Aorta (tissue), 5 donors: ENCODE measurements at regions not wholly inside any gene's neighbourhood (a gene's known extent, or its start where the extent isn't known, plus 50 kb on each side); places are given as distances from the start of the nearest gene placed in this dataset.

ENCODE experiments used
- ATAC-seq: fragments of 200-7000 bp; cut with Tn5 transposase; one replicate; pipeline ENCODE4 v1.9.1; 2022; ENCODE audit warnings: moderate library complexity; ENCODE audit not compliant: low FRiP score
- DNase-seq, 2 donors: peaks; one replicate each; pipeline ENCODE4 v3.0.0-alpha.2; 2020
- H3K27ac ChIP-seq, 2 donors: one replicate each; pipeline ENCODE4 v1.5.1; 2013; ENCODE audit warnings: low read length in 2 of 2, mild to moderate bottlenecking in 2 of 2, moderate library complexity in 2 of 2, control low read depth in 1 of 2, inconsistent platforms in 1 of 2, low read depth in 1 of 2
- H3K27me3 ChIP-seq, 2 donors: one replicate each; pipeline ENCODE4 v1.6.1; 2013; ENCODE audit warnings: control low read depth in 1 of 2, low read length in 1 of 2, mild to moderate bottlenecking in 1 of 2, moderate library complexity in 1 of 2; ENCODE audit not compliant: insufficient read depth in 2 of 2, control insufficient read depth in 1 of 2
- H3K36me3 ChIP-seq, 2 donors: one replicate each; pipeline ENCODE4 v1.6.1; 2013; ENCODE audit warnings: control low read depth in 1 of 2, low read length in 1 of 2, mild to moderate bottlenecking in 1 of 2; ENCODE audit not compliant: insufficient read depth in 2 of 2, control insufficient read depth in 1 of 2
- H3K4me1 ChIP-seq, 2 donors: one replicate each; pipeline ENCODE4 v1.6.1; 2013; ENCODE audit warnings: low read length in 2 of 2, control low read depth in 1 of 2, mild to moderate bottlenecking in 1 of 2, moderate library complexity in 1 of 2; ENCODE audit not compliant: insufficient read depth in 2 of 2, control insufficient read depth in 1 of 2
- H3K4me3 ChIP-seq, 2 donors: one replicate each; pipeline ENCODE4 v1.5.1; 2013; ENCODE audit warnings: low read length in 2 of 2, control low read depth in 1 of 2, mild to moderate bottlenecking in 1 of 2
- H3K9me3 ChIP-seq: one replicate; pipeline ENCODE4 v1.6.1; 2013; ENCODE audit warnings: mild to moderate bottlenecking, low read length; ENCODE audit not compliant: control insufficient read depth
- WGBS, 2 donors: extraction: QIAGEN DNeasy Blood & Tissue Kit; methylation state at CpG; one replicate each; pipeline ENCODE4 v1.1.7; 2013; 5-methylcytosine and 5-hydroxymethylcytosine counted together
- intact Hi-C, 2 donors: fragments of 100-400 bp; cut with DNase I; formaldehyde crosslinking; loops; one replicate each; pipeline versions ENCODE4 v1.14.2 to v1.15.0; 2022
- donor health status: healthy with polysubstance abuse.
- donor health status: Bipolar disorder and iron deficiency.
- donor health status: DM: no; HTN: no; CAD: no.
- donor health status: DM: no; HTN: no; CAD: no.
- donor health status: DM: yes; HTN: yes; CAD: no.

GRCh38 chr3:168341956-168342936, 246.5 kb upstream of the GOLIM4 start:
- Histone ChIP-seq H3K36me3 (no peaks in the 10 kb centered on the region), H3K27ac (no peak overlapping the region), H3K4me1 (no peaks in the 10 kb centered on the region), H3K27me3 (no peaks in the 10 kb centered on the region), H3K4me3 (no peak overlapping the region), H3K9me3 (no peaks in the 10 kb centered on the region)
- ATAC-seq (no peak), DNase-seq (no peak)
- WGBS, 2 donors = 36 to 59% methylated on average over 2 of the region's 2 CpGs
- intact Hi-C loops = no loop called here

DNA sequence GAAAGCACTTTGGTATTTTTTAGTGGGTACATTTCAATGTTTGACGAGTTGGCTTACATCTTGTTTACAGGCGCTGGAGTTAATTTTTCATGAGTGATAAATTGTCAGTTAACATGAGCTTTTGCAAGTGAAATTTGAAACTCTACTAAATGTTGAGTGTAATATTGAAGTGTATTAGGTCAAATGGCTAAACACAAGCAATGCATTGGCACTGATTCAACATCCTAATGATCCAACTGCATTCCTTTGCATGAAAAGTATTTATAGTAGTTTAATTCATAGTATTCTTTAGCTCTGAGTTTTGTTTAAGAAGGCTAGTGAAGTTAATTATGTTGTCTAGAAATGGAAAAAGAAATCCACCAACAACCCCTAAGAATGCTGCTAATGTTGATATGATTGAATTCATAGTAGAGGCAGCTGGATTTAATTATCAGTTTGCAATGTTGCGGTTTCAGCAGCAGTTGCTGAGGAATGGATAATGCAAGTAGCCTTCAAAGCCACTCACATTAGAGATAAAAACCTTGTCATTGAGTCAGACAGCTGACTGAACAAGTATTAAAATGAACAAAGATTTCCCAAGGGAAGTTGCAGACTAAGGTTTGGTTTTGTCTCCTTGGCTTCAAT, 245.6 kb upstream of the GOLIM4 start:
- H3K9me3 ChIP-seq = no peaks in the 10 kb centered on the region
- no peaks in the 10 kb centered on the region for H3K4me1 ChIP-seq
- 22 to 35% methylated on average over 3 of the region's 3 CpGs for WGBS, 2 donors
- no peak for DNase-seq
- no peak for ATAC-seq
- H3K36me3 ChIP-seq = no peaks in the 10 kb centered on the region
- H3K27me3 ChIP-seq = no peaks in the 10 kb centered on the region
- no peak overlapping the region for H3K4me3 ChIP-seq
- intact Hi-C loops = no loop called here
- H3K27ac ChIP-seq = no peak overlapping the region

DNA sequence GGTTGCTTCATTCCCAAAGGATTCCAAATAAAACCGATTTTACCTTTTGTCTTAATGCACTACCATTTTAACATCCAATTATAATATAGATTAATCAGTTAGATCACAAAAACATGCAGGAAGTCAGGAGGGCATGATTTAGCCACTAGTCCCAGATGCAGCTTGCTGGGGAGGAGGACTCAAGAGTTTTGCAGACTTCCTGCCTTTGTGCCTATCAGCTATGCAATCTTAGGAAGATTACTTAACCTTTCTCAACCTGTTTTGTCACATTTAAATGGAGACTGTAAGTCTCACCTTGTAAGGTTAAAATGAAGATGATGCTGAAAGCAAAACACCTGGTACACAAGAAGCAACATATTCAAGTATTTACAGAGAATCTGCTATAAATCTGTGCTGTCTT, 242.4 kb upstream of the GOLIM4 start:
- ATAC-seq = no peak
- no peak for DNase-seq
- 59 to 68% methylated on average over 1 of the region's 1 CpG for WGBS, 2 donors
- Histone ChIP-seq H3K36me3 (no peaks in the 10 kb centered on the region), H3K4me1 (no peaks in the 10 kb centered on the region), H3K9me3 (no peaks in the 10 kb centered on the region), H3K4me3 (no peak overlapping the region), H3K27ac (no peak overlapping the region), H3K27me3 (no peaks in the 10 kb centered on the region)
- intact Hi-C loops = no loop called here

DNA sequence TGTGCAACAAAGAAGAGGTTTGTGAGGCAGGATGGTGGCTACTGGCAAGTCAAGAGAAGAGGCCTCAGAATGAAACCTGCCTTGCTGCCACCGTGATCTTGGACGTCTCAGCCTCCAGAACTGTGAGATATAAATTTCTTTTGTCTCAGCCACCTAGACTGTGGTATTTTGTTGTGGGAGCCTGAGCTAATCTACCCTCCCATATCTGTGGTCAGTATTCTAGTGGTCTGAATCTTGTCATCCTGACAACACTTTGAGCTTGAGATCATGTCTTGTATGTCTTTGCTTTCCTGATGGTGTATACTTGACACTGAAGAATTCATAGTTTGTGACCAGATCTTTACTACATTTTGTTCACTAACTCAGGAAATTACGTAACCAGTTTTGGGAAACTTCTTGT, 240.6 kb upstream of the GOLIM4 start:
- intact Hi-C loops = no loop called here
- Histone ChIP-seq H3K36me3 (no peaks in the 10 kb centered on the region), H3K27ac (no peak overlapping the region), H3K9me3 (no peaks in the 10 kb centered on the region), H3K4me1 (no peaks in the 10 kb centered on the region), H3K4me3 (no peak overlapping the region), H3K27me3 (no peaks in the 10 kb centered on the region)
- 70% methylated on average over 3 of the region's 3 CpGs for WGBS, 2 donors
- ATAC-seq (no peak), DNase-seq (no peak)

- Histone ChIP-seq H3K36me3 (no peaks in the 10 kb centered on the region), H3K4me3 (no peak overlapping the region), H3K27me3 (no peaks in the 10 kb centered on the region), H3K9me3 (no peaks in the 10 kb centered on the region), H3K27ac (no peak overlapping the region), H3K4me1 (no peaks in the 10 kb centered on the region)
- ATAC-seq (no peak), DNase-seq (no peak)
- intact Hi-C loops = no loop called here
Measured at GRCh38 chr3:168333410-168333935, 237.7 kb upstream of the GOLIM4 start.

- no peak for ATAC-seq
- Histone ChIP-seq H3K27me3 (no peaks in the 10 kb centered on the region), H3K36me3 (no peaks in the 10 kb centered on the region), H3K27ac (no peak overlapping the region), H3K9me3 (no peaks in the 10 kb centered on the region), H3K4me3 (no peak overlapping the region), H3K4me1 (no peaks in the 10 kb centered on the region)
- intact Hi-C loops = no loop called here
- DNase-seq = no peak
- WGBS, 2 donors = 39 to 43% methylated on average over 3 of the region's 3 CpGs
Measured at GRCh38 chr3:168331756-168332155, 236.0 kb upstream of the GOLIM4 start.

DNA sequence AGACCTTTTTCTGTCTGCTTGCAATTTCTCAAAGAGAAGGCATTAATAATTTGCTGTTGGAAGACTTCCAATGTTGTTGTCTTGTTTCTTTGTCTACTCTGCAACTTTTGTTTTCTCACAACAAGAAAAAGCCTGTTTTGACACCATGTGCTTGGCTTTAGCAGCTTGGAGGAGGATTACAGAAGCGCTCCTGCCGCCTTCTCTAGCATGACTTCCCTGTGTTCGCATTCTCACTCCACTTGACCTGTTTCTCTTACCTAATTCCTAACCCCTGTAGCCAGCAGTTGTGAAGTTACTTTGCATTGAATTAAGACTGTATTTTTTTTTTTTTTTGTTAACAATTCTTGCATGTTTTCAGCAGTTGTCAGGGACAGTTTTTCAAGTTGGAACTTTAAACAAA, 235.3 kb upstream of the GOLIM4 start:
- ATAC-seq = no peak
- Histone ChIP-seq H3K36me3 (no peaks in the 10 kb centered on the region), H3K9me3 (no peaks in the 10 kb centered on the region), H3K27ac (no peak overlapping the region), H3K27me3 (no peaks in the 10 kb centered on the region), H3K4me1 (no peaks in the 10 kb centered on the region), H3K4me3 (no peak overlapping the region)
- 83 to 90% methylated on average over 3 of the region's 3 CpGs for WGBS, 2 donors
- intact Hi-C loops = no loop called here
- no peak for DNase-seq

DNA sequence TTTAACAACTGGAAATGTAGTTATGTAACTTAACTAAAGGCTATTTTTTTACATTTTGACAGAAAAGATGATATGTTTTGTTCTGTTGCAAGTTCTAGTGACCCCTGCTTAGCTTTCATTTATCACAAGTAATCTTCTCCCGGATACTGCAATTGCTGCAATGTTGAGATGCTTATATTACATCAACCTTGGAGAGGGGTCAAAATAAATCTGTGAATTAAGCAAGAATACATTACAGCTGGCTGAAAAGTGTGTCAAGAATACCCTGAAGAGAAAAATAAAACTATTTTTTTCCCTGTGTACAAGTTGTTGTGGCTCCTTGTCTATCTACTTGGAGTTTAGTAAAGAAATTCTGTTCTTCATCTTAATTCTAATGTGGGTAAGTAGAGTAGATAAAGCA, 232.1 kb upstream of the GOLIM4 start:
- WGBS, 2 donors = 16 to 38% methylated on average over 1 of the region's 1 CpG
- no peak for DNase-seq
- H3K4me3 ChIP-seq = no peak overlapping the region
- no peaks in the 10 kb centered on the region for H3K36me3 ChIP-seq
- no peak overlapping the region for H3K27ac ChIP-seq
- no peaks in the 10 kb centered on the region for H3K4me1 ChIP-seq
- no peaks in the 10 kb centered on the region for H3K27me3 ChIP-seq
- no peaks in the 10 kb centered on the region for H3K9me3 ChIP-seq
- intact Hi-C loops = no loop called here
- no peak for ATAC-seq

- Histone ChIP-seq H3K27ac (no peak overlapping the region), H3K36me3 (no peaks in the 10 kb centered on the region), H3K27me3 (no peaks in the 10 kb centered on the region), H3K4me1 (no peaks in the 10 kb centered on the region), H3K9me3 (no peaks in the 10 kb centered on the region), H3K4me3 (no peak overlapping the region)
- intact Hi-C loops = no loop called here
- no peak for DNase-seq
- ATAC-seq = no peak
Measured at GRCh38 chr3:168325684-168326083, 230.0 kb upstream of the GOLIM4 start.
